ENCODE measurements at regions not wholly inside any gene's neighbourhood (a gene's known extent, or its start where the extent isn't known, plus 50 kb on each side); places are given as distances from the start of the nearest gene placed in this dataset.

- in situ Hi-C loops (cut with HindIII; ENCODE audit: extremely low pct_ligation_motif_present, low pct_unique_long_range_greater_than_20kb) (no loop called here), intact Hi-C loops (cut with micrococcal nuclease; ENCODE audit: unreplicated experiment) (no loop called here)
- ChIA-PET CTCF (ENCODE audit: low intra/inter-chr PET ratio, low total read pairs) (no interaction called here), POLR2A (no interaction called here)
- WGBS (ENCODE audit: low lambda C conversion rate) = 9% methylated on average over 4 of the region's 4 CpGs
- FAIRE-seq (no peak), DNase-seq (ENCODE audit: low spot score) (no peak), ATAC-seq (no peak)
- Histone ChIP-seq H3K4me1 (ENCODE audit: insufficient read depth, low read length) (no peaks in the 10 kb centered on the region), H3K9me3 (ENCODE audit: low read length) (no peaks in the 10 kb centered on the region), H4K20me1 (ENCODE audit: insufficient read depth, low read length) (no peaks in the 10 kb centered on the region), H3K27ac (ENCODE audit: extremely low read length, insufficient read depth, low read length) (no peak overlapping the region), H3K36me3 (replicated peaks in 1 of 2; ENCODE audit: control insufficient read depth in 1 of 2, insufficient read depth in 2 of 2, low read length in 2 of 2) (no peaks in the 10 kb centered on the region), H3K4me2 (ENCODE audit: low read depth, low read length) (no peak overlapping the region), H3K79me2 (ENCODE audit: insufficient read depth, low read length) (no peaks in the 10 kb centered on the region), H2AFZ (ENCODE audit: low read length) (no peak overlapping the region), H3K9ac (ENCODE audit: insufficient read depth, low read depth, low read length) (no peak overlapping the region), H3K27me3 (ENCODE audit: control insufficient read depth in 1 of 2, insufficient read depth in 2 of 2, low read length in 2 of 2) (no peaks in the 10 kb centered on the region), H3K4me3 (replicated peaks in 1 of 3; ENCODE audit: insufficient read depth in 1 of 3, low read depth in 2 of 3, low read length in 3 of 3) (no peak overlapping the region)
- BruUV-seq (replicated peaks) = no TSS peak
- TF ChIP-seq ZBTB44 (CRISPR knock-in tag; IDR thresholded peaks at IDR 0.05) (no peak), NPAS2 (CRISPR knock-in tag; IDR thresholded peaks at IDR 0.05; ENCODE audit: borderline replicate concordance) (no peak), MNT (IDR thresholded peaks at IDR 0.05) (peak; percentile 93)
These were observed 387.8 kb upstream of the LYPLAL1 start for GRCh38 chr1:218785928-218786327.

GRCh38 chr1:218787826-218788225 is 385.9 kb upstream of the LYPLAL1 start:
- no peak for FAIRE-seq
- no peak overlapping the region for H3K9ac ChIP-seq (ENCODE audit: insufficient read depth, low read depth, low read length)
- no peaks in the 10 kb centered on the region for H3K36me3 ChIP-seq (replicated peaks in 1 of 2; ENCODE audit: control insufficient read depth in 1 of 2, insufficient read depth in 2 of 2, low read length in 2 of 2)
- no peak for ATAC-seq
- ChIA-PET POLR2A (no interaction called here), CTCF (ENCODE audit: low intra/inter-chr PET ratio, low total read pairs) (no interaction called here)
- WGBS (ENCODE audit: low lambda C conversion rate) = 11% methylated on average over 6 of the region's 6 CpGs
- no peaks in the 10 kb centered on the region for H4K20me1 ChIP-seq (ENCODE audit: insufficient read depth, low read length)
- H3K4me3 ChIP-seq (replicated peaks in 1 of 3; ENCODE audit: insufficient read depth in 1 of 3, low read depth in 2 of 3, low read length in 3 of 3) = no peak overlapping the region
- no peaks in the 10 kb centered on the region for H3K4me1 ChIP-seq (ENCODE audit: insufficient read depth, low read length)
- TF ChIP-seq TAF15 (IDR thresholded peaks at IDR 0.05; ENCODE audit: low read depth, low read length, poor library complexity, severe bottlenecking) = no peak
- no peak for TF ChIP-seq ZNF782 (CRISPR knock-in tag; IDR thresholded peaks at IDR 0.05; ENCODE audit: borderline replicate concordance)
- TF ChIP-seq HDAC6 (IDR thresholded peaks at IDR 0.05; ENCODE audit: low read depth, low read length) = no peak
- no peak for TF ChIP-seq ZNF143 (CRISPR knock-in tag; IDR thresholded peaks at IDR 0.05)
- no peak for TF ChIP-seq ATM (IDR thresholded peaks at IDR 0.05; ENCODE audit: borderline replicate concordance)
- H3K4me2 ChIP-seq (ENCODE audit: low read depth, low read length) = no peak overlapping the region
- BruUV-seq (replicated peaks) = no TSS peak
- no peaks in the 10 kb centered on the region for H3K27me3 ChIP-seq (ENCODE audit: control insufficient read depth in 1 of 2, insufficient read depth in 2 of 2, low read length in 2 of 2)
- intact Hi-C loops (cut with micrococcal nuclease; ENCODE audit: unreplicated experiment) (no loop called here), in situ Hi-C loops (cut with HindIII; ENCODE audit: extremely low pct_ligation_motif_present, low pct_unique_long_range_greater_than_20kb) (no loop called here)
- no peaks in the 10 kb centered on the region for H3K9me3 ChIP-seq (ENCODE audit: low read length)
- no peaks in the 10 kb centered on the region for H3K79me2 ChIP-seq (ENCODE audit: insufficient read depth, low read length)
- no peak overlapping the region for H2AFZ ChIP-seq (ENCODE audit: low read length)
- DNase-seq (ENCODE audit: low spot score) = no peak
- H3K27ac ChIP-seq (ENCODE audit: extremely low read length, insufficient read depth, low read length) = no peak overlapping the region

Measured in HepG2 (cell line).